ENCODE measurements at regions not wholly inside any gene's neighbourhood (a gene's known extent, or its start where the extent isn't known, plus 50 kb on each side); places are given as distances from the start of the nearest gene placed in this dataset.

GRCh38 chr2:41182961-41183360 is 731.1 kb upstream of the SLC8A1 start:
- no peak for TF ChIP-seq RCOR1 (conservative IDR thresholded peaks at IDR 0.05; ENCODE audit: low read depth, low read length)
- TF ChIP-seq CHD1 (IDR thresholded peaks at IDR 0.05; ENCODE audit: low read depth, low read length): no peak
- TF ChIP-seq CTCF (IDR thresholded peaks at IDR 0.05 in 2 of 3, conservative IDR thresholded peaks at IDR 0.05 in 1 of 3; ENCODE audit: control insufficient read depth in 2 of 3, extremely low read depth in 1 of 3, insufficient read depth in 1 of 3, low read depth in 3 of 3, low read length in 3 of 3): no peak
- no peak for TF ChIP-seq MTA2 (IDR thresholded peaks at IDR 0.05; ENCODE audit: low read depth)
- no peak for TF ChIP-seq JUNB (IDR thresholded peaks at IDR 0.05)
- TF ChIP-seq MEF2A (IDR thresholded peaks at IDR 0.05; ENCODE audit: insufficient read depth, low read depth, low read length): no peak
- no peak for TF ChIP-seq POLR2AphosphoS2 (IDR thresholded peaks at IDR 0.05; ENCODE audit: low read depth, low read length)
- TF ChIP-seq BHLHE40 (IDR thresholded peaks at IDR 0.05; ENCODE audit: borderline replicate concordance in 1 of 2, low read depth in 2 of 2, low read length in 1 of 2): no peak

Measured in GM12878 (cell line).